ENCODE measurements at regions not wholly inside any gene's neighbourhood (a gene's known extent, or its start where the extent isn't known, plus 50 kb on each side); places are given as distances from the start of the nearest gene placed in this dataset.

- POLR2A ChIA-PET = no interaction called here
- Histone ChIP-seq H3K9me3 (ENCODE audit: control insufficient read depth in 1 of 2, insufficient read depth in 1 of 2, low read length in 2 of 2) (no peaks in the 10 kb centered on the region), H3K27ac (ENCODE audit: low read depth in 1 of 2, low read length in 2 of 2) (no peak overlapping the region), H3K36me3 (ENCODE audit: insufficient read depth, low read length) (no peaks in the 10 kb centered on the region), H3K4me1 (ENCODE audit: insufficient read depth, low read length) (no peaks in the 10 kb centered on the region), H3K27me3 (ENCODE audit: control insufficient read depth in 1 of 2, insufficient read depth in 2 of 2, low read length in 2 of 2) (no peaks in the 10 kb centered on the region), H3K4me3 (ENCODE audit: low read length) (no peak overlapping the region)
- CTCF ChIA-PET = no interaction called here
- Mint-ChIP-seq H3K27me3 (peaks cover 4% of the 10 kb centered on the region), H3K4me3 (no peak overlapping the region), H3K27ac (no peak overlapping the region), H3K4me1 (ENCODE audit: low read depth) (no peaks in the 10 kb centered on the region), H3K9me3 (no peaks in the 10 kb centered on the region), H3K36me3 (ENCODE audit: low read depth) (no peaks in the 10 kb centered on the region)
- TF ChIP-seq CTCF (IDR thresholded peaks at IDR 0.05) = no peak
- DNase-seq (no peak), ATAC-seq (ENCODE audit: poor library complexity) (no peak)
- intact Hi-C loops (cut with DNase I, micrococcal nuclease) = no loop called here
Observed at GRCh38 chr11:82270870-82271269, 462.8 kb downstream of the FAM181B start.

GRCh38 chr11:82268627-82269026 lies 465.0 kb downstream of the FAM181B start:
- ChIA-PET POLR2A (no interaction called here), CTCF (no interaction called here)
- Histone ChIP-seq H3K4me3 (ENCODE audit: low read length) (no peak overlapping the region), H3K27me3 (ENCODE audit: control insufficient read depth in 1 of 2, insufficient read depth in 2 of 2, low read length in 2 of 2) (no peaks in the 10 kb centered on the region), H3K4me1 (ENCODE audit: insufficient read depth, low read length) (no peaks in the 10 kb centered on the region), H3K9me3 (ENCODE audit: control insufficient read depth in 1 of 2, insufficient read depth in 1 of 2, low read length in 2 of 2) (no peaks in the 10 kb centered on the region), H3K27ac (ENCODE audit: low read depth in 1 of 2, low read length in 2 of 2) (no peak overlapping the region), H3K36me3 (ENCODE audit: insufficient read depth, low read length) (no peaks in the 10 kb centered on the region)
- no peak overlapping the region for H3K27ac Mint-ChIP-seq
- no peak overlapping the region for H3K4me3 Mint-ChIP-seq
- no peak for TF ChIP-seq CTCF (IDR thresholded peaks at IDR 0.05)
- peaks cover 5% of the 10 kb centered on the region for H3K27me3 Mint-ChIP-seq
- no peak for ATAC-seq (ENCODE audit: poor library complexity)
- intact Hi-C loops (cut with DNase I, micrococcal nuclease) = no loop called here
- no peak for DNase-seq
- H3K36me3 Mint-ChIP-seq (ENCODE audit: low read depth) = no peaks in the 10 kb centered on the region
- no peaks in the 10 kb centered on the region for H3K9me3 Mint-ChIP-seq
- no peaks in the 10 kb centered on the region for H3K4me1 Mint-ChIP-seq (ENCODE audit: low read depth)

GRCh38 chr11:82267186-82267585 lies 466.5 kb downstream of the FAM181B start:
- Histone ChIP-seq H3K4me3 (ENCODE audit: low read length) (no peak overlapping the region), H3K27me3 (ENCODE audit: control insufficient read depth in 1 of 2, insufficient read depth in 2 of 2, low read length in 2 of 2) (no peaks in the 10 kb centered on the region), H3K9me3 (ENCODE audit: control insufficient read depth in 1 of 2, insufficient read depth in 1 of 2, low read length in 2 of 2) (no peaks in the 10 kb centered on the region), H3K27ac (ENCODE audit: low read depth in 1 of 2, low read length in 2 of 2) (no peak overlapping the region), H3K36me3 (ENCODE audit: insufficient read depth, low read length) (no peaks in the 10 kb centered on the region), H3K4me1 (ENCODE audit: insufficient read depth, low read length) (no peaks in the 10 kb centered on the region)
- DNase-seq (no peak), ATAC-seq (ENCODE audit: poor library complexity) (no peak)
- CTCF ChIA-PET = no interaction called here
- Mint-ChIP-seq H3K9me3 (no peaks in the 10 kb centered on the region), H3K27ac (no peak overlapping the region), H3K36me3 (ENCODE audit: low read depth) (no peaks in the 10 kb centered on the region), H3K27me3 (peaks cover 5% of the 10 kb centered on the region), H3K4me3 (no peak overlapping the region), H3K4me1 (ENCODE audit: low read depth) (no peaks in the 10 kb centered on the region)
- POLR2A ChIA-PET = no interaction called here
- TF ChIP-seq CTCF (IDR thresholded peaks at IDR 0.05) = no peak
- intact Hi-C loops (cut with DNase I, micrococcal nuclease) = no loop called here

All from CD4-positive, alpha-beta T cell (primary cell).